CD4-positive, alpha-beta T cell treated with Interleukin-17A for 1 hour (primary cell): ENCODE measurements at regions not wholly inside any gene's neighbourhood (a gene's known extent, or its start where the extent isn't known, plus 50 kb on each side); places are given as distances from the start of the nearest gene placed in this dataset.
A peak's percentile ranks its signal among the peaks of the same experiment; 100 is the strongest.
"Not testable (repeated sequence)": the region's sequence is repeated elsewhere in the genome, so short reads cannot be mapped to it uniquely, and the experiment has no call there.

Experiments
- DNase-seq: peaks from one replicate; pipeline ENCODE4 v3.0.0-alpha.2; 2020

DNA sequence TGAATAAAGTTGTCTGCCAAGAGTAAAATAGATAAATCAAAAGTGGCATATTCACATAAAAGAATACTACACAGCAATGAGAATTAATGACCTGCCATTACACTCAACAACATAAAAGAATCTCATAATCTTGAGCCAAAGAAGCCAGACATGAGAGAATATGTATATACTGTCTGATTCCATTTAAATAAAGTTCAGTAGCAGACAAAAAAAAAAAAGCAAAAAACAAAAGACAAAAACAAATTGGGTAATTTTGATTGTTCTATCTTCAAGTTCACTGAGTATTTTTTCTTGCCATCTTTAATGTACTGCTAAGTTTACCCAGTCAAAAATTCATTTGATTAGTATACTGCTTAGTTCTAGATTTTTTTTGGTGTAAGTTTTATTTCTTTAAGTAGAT, 87.9 kb upstream of the TRPC7 start:
- DNase-seq: no peak

DNA sequence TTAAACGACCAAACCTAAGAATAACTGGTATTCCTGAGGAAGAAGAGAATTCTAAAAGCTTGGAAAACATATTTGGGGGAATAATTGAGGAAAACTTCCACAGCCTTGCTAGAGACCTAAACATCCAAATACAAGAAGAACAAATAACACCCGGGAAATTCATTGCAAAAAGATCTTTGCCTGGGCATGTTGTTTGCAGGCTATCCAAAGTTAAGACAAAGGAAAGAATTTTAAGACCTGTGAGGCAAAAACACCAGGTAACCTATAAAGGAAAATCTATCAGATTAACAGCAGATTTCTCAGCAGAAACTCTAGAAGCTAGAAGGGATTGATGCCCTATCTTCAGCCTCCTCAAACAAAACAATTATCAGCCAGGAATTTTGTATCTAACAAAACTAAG, 82.2 kb upstream of the TRPC7 start:
- not testable (repeated sequence) for DNase-seq

DNA sequence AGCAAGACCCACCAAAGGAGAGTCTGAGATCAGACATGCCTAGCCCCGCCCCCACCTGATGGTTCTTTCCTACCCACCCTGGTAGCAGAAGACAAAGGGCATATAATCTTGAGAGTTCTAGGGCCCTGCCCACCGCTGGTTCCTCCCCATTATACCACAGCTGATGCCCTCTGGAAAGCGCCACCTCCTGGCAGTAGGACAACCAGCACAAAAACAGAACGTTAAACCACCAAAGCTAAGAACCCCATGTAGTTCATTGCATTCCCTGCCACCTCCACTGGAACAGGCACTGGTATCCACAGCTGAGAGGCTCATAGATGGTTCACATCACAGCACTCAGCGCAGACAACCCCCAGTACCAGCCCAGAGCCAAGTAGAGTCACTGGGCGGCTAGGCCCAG, 81.2 kb upstream of the TRPC7 start:
- DNase-seq: no peak

DNA sequence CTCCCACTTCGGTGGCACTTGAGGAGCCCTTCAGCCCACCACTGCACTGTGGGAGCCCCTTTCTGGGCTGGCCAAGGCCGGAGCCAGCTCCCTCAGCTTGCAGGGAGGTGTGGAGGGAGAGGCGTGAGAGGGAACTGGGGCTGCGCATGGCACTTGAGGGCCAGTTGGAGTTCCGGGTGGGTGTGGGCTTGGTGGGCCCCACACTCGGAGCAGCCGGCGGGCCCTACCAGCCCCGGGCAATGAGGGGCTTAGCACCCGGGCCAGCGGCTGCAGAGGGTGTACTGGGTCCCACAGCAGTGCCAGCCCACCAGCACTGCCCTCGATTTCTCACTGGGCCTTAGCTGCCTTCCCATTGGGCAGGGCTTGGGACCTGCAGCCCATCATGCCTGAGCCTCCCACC, 78.8 kb upstream of the TRPC7 start:
- DNase-seq: not testable (repeated sequence)

DNA sequence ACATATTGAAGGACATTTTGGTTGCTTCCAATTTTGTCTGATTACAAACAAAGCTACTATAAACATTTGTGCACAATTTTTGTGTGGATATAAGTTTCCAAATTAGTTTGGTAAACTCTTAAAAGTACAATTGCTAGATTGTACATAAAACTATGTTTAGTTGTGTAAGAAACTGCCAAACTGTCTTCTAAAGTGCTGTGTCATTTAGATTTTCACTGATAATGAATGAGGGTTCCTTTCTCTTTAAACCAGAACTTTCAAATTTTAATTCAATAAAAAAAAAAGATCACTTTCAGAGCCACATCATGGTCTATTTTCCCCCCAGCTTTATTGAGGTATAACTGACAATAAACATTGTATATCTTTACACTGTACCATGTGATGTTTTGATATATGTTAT, 74.0 kb upstream of the TRPC7 start:
- no peak for DNase-seq

DNA sequence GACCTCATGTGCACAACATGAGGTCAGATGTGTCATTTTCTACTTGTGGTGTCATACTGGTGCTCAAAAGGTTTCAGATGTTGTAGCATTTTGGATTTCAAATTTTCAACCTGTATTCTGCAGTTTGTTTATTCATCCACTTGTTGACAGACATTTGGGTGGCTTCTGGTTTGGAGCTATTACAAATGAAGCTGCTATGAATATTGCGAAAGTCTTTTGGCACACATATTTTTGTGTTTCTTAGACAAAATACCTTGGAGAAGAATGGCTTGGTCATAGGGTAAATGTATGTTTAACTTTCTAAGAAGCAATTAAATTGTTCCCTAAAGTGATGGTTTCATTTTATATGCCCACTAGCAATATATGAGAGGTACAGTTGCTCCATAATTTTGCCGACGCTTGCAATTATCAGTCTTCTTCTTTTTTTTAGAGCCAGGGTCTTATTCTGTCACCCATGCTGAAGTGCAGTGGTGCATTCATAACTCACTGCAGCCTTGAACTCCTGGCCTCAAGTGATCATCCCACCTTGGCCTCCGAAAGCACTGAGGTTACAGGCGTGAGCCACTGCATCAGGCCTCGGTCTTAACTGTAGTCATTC, 70.7 kb upstream of the TRPC7 start:
- no peak for DNase-seq

DNA sequence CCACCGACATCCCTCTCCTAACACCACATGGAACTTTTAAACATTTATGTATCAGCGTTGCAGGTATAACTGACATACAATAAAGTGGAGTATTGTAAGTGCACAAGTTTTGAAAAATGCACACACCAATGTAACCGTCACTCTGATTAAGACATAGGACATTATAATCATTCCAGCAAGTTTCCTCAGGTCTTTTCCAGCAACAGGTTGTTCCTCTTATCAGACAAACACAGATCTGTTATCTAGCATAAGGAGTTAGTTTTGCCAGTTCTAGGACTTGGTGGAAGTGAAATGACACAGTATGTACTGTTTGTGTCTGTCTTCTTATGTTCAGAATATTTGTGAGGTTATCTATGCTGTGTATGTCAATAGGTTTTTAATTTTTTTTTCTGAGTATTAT, 69.5 kb upstream of the TRPC7 start:
- DNase-seq: no peak

DNA sequence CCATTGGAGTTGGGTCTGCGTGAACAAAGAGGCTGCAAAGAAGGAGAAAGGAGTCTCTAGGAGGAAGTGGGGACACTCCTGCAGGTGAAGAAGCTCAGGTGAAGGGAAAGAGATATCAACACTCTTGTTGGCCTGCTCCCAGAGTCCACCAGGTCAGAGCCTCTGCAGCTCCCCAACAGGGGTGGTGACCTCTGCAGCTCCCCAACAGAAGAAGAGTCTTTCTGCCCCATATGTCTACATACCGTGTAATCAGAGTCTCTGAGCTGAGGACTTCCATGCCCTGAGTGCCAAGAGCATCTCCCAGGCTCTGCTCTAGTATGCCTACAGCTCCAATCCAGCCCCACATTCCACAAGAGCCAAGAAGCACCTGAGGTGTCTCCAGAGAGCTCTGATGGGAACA, 67.4 kb upstream of the TRPC7 start:
- DNase-seq: no peak

DNA sequence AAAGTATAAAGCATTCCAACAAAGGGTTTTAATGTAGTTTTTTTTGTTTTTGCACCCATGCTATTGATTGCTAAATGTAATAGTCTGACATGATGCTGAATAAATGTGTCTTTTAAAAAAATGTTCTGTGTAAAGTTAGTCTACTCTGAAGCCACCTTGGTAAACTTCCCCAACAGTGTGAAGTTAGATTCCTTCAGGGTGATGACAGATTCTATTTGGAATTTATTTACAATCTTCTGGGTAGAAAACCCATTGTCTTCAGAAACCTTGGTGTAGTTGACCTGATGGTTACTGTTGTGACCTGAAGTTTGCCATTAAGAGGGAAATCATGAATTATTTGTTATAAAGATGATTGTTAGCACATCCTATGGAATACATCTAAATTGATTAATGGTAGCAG, 64.7 kb upstream of the TRPC7 start:
- no peak for DNase-seq

DNA sequence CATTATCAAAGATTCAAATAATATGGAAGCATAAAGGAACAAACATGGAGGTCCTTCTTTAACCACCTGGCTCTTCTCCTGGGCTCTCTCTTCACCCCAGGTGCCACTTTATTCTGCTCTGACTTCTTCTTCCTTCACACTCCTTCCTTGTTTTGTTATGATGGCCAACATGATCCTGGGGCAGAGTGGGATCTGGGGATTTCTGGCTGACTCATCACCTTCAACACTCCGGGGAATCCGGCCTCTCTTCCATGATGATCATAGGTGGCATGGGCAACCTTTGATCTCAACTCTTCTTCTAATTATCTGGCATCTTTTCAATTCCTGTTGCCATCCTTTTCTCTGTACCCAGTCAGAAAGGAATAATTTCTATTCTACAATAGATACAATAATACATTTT, 62.1 kb upstream of the TRPC7 start:
- DNase-seq: no peak

DNA sequence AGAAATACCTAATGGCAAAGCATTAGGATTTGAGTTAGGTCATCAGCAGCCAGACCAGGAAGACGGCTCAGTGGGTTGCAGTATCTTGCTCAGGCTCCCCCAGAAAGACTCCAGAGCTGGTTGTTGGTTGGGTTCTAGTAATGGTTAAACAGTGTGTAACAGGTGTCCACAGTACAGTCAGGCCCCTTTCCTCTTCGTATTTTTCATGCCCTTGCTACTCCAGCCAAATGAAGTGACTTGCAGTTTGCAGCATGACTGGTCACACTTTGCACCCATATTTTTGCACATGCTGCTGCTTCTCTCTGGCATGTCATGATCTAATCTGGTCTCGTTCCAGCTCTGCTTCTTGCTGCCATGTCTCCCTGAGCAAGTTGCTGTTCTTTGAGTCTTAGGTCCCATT, 60.6 kb upstream of the TRPC7 start:
- DNase-seq: no peak

DNA sequence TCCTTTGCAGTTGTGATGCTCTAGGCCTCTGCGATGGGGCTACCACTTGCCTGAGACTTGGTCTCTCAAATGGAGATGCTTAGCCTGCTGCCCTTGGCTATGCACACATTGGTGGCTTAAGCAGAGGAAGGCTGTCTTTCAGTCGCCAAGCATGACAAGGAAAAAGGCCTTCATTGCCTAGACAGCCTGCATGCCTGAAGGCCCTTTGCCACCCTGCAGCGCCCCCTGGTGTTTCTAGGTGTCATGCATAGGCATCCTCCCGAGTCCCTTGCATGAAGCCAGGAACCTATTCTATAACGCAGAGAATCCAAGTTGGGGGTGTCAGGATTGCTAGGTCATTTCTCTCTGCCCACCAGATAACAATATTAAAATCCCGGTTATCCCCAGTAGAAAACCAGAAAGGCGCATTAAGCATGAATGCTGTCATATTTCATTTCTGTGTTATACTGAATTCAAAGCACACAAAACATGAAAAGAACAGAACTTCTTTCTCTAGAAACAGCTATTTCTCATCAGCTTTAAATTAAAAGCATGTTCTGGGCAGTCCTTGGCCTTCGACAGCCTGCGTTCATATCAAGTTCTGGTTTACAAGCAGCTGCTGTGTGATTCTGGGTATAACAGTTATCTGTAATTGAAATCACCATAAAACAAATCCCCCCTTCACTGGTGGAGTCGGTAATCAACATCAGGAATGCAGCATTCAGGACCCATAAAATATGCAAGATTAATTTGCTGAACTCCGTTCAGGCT, 59.7 kb upstream of the TRPC7 start:
- DNase-seq: peak; percentile 18

DNA sequence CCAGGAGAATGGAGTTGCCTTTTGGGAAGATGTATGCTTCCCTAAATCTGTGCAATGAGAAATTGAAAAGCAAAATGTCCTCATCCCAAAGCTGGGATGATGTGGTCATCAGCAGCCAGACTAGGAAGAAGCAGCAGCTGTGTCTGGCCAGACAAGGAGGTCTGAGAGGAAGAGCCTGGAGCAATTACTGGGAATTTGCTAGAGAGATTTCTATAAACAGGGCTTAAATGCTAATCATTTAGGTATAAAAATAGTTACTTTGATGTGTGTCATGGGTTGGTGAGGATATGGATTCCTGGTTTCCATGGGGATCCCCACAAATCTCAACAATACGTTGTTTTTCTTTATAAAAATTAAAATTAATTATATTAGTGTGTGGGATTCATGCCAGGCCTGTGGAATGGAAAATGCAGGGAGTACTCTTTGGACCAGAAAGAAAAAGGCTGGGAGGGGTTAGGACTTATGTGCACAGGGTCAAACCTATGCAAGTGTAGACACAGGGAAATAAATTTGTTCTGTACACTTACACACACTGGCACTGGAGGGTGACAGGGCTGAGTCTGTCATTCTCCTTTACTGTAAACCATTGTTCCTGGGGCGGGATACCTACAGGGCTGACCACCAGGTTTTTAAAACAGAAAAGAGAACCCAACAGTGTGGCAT, 58.7 kb upstream of the TRPC7 start:
- DNase-seq: no peak

DNA sequence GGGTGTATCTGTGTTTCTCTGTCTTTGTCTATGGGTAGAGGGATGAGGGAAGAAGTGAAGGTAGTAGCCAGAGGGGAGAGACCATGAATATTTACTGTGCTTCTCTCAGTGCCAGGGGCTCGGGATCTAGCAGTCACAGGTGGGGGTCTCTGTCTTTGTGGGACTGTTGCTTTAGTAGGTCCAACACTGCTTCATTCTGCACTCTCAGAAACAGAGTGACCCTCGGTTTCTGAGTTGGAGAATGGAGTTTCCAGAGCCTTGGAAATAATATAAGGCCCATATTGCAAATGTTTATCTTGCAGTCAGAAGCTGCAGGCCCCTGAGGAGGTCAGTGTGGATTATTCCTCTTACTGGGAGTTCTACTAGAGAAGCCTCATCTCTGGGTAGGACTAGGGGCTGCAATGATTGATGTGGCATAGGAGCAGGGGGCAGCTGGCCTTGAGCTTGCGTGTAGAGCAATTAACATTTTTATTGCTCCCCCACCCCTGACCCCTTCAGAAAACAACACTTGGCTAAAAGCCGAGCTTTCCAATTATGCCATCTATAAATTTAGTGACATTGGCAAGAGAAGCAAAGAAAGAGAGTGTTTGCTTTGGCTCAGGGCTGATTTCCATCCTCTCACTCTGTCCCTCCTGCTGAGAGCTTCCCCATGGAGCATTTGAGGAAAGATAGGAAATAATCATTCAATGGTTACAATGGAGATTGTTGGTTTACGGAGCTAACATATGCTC, 55.0 kb upstream of the TRPC7 start:
- DNase-seq: no peak

DNA sequence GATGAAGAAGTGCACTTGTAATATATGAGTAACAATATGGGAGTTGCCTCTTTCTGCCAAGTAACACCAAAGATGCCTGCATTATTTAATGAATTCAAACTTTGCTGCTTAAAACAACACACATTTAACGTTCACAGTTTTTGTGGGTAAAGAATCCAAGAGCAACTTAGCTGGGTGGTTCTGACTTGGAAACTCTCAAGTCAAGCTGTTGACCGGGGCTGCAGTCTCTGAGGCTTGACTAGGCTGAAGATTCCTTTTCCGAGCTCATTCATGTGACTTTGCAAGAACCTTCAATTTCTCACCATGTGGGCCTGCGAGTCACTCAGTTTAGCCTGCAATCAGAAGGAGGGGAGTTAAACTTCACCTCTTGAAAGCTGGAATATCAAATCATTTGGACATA, 53.0 kb upstream of the TRPC7 start:
- DNase-seq: no peak
